A172 (cell line): ENCODE measurements at regions not wholly inside any gene's neighbourhood (a gene's known extent, or its start where the extent isn't known, plus 50 kb on each side); places are given as distances from the start of the nearest gene placed in this dataset.
"Not testable (repeated sequence)": the region's sequence is repeated elsewhere in the genome, so short reads cannot be mapped to it uniquely, and the experiment has no call there.

Source experiments
- DNase-seq: peaks from one replicate; pipeline ENCODE4 v3.0.0-alpha.2; 2015; ENCODE audit warnings: low spot score

DNA sequence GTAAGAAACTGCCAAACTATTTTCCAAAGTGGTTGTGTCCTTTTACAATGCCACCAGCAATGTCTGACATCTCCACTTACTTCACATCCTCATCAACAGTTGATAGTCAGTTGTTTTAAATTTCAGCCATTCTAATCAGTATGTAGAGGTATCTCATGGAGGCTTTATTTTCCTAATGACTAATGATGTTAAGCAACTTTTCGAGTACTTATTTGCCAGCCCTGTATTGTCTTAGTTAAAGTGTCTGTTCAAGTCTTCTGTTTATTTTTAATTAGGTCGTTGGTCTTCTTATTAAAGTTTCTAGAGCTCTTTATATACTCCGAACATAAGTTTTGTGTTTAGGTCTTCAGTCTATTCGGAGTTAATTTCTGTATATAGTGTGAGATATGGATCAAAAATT lies 54.9 kb upstream of the NBPF12 start:
- not testable (repeated sequence) for DNase-seq

GRCh38 chr1:146881096-146881495 lies 57.0 kb upstream of the NBPF12 start:
- DNase-seq, result not testable (repeated sequence)

DNA sequence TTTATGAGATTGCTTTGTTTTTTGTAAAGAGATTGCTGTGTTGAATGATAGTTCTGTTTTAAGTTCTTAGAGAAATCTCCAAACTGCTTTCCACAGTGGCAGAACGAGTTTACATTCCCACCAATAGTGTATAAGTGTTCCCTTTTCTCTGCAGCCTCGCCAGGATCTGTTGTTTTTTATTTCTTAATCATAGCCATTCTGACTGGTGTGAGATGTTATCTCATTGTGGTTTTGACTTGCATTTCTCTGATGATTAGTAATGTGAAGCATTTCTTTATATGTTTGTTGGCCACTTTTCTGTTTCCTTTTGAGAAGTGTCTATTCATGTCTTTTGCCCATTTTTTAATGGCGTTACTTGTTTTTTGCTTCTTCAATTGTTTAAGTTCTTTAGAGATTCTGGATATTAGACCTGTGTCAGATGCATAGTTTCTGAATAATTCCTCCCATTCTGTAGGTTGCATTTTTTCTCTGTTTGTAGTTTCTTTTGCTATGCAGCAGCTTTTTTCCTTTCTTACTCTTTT lies 74.3 kb upstream of the NBPF12 start:
- not testable (repeated sequence) for DNase-seq

DNA sequence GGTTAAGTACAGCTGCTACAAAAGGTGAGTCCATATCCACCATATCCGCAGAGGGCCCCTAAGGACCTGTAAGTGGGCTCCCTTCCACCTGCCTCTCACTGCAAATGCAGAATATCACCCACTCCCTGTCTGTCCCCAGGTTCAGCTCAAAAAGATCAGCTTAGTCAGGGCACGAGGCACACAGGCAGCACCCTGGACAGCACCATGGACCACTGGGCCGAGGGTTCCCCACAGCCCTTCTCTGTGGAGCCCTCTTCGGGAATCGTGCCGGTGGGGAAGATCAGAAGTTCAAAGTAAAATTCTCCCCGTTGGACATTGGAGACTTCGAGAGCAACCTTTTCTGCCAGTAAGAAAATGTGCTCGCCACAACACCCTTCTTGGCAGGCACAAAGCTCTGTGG lies 85.0 kb upstream of the NBPF12 start:
- not testable (repeated sequence) for DNase-seq

GRCh38 chr1:146850352-146850889 lies 87.7 kb upstream of the NBPF12 start:
- not testable (repeated sequence) for DNase-seq

DNA sequence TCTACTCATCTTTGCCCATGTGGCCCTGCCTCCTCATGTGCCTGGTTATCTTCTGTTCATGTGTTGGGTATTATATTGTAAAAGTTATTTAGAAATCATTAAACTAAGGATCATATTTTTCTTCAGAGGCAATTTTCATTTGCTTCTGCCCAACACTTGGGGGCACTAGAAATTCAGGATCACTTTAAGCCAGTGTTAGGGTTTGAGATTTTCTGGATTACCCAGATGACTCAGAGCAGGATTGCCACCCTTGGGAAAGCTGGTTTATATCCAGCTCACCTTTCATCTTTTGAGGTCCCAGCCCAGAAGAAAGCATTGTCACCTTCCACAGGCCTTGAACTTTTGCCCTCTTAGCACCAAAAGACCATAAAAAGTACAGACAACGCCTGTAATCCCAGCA lies 99.4 kb upstream of the NBPF12 start:
- not testable (repeated sequence) for DNase-seq

DNA sequence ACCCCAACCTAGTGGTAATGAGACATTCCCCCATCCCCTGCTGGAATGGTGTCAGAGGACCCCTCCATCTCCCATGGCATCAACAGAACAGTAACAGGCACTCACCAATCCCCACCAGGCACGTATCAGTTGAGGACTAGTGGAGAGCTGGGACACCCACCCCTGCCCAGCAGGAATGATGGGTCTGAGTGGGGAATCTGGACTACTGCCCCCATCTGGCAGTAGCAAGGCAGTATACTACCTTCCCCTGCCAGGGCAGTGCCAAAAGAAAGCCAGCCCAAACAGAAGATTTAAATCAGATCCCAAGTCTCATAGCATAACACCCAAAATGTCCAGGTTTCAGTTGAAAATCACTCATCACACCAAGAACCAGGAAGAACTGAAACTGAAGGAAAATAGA lies 111.2 kb upstream of the NBPF12 start:
- not testable (repeated sequence) for DNase-seq

GRCh38 chr1:146794236-146794635 lies 143.9 kb upstream of the NBPF12 start:
- DNase-seq, result not testable (repeated sequence)

DNA sequence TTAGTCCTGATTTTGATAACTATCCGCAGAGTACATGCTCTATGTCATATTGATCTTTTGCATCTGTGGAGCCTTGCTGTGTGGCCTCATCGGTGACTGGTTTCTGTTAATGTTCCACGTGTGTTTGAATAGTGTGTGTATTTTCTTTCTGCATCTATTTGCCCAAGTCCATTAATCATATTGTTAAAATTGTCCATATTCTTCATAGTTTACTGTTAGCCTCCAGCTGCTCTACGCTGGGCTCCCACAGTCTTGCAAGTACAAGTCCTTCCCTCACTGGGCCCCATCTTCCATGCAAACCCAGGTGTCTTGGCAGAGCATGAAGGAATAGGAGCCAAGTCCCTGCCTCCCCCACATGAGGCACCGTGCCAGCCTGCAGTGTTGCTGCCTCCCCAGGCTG lies 145.4 kb upstream of the NBPF12 start:
- DNase-seq, result not testable (repeated sequence)

GRCh38 chr1:146784212-146784940 lies 153.7 kb upstream of the NBPF12 start:
- not testable (repeated sequence) for DNase-seq

DNA sequence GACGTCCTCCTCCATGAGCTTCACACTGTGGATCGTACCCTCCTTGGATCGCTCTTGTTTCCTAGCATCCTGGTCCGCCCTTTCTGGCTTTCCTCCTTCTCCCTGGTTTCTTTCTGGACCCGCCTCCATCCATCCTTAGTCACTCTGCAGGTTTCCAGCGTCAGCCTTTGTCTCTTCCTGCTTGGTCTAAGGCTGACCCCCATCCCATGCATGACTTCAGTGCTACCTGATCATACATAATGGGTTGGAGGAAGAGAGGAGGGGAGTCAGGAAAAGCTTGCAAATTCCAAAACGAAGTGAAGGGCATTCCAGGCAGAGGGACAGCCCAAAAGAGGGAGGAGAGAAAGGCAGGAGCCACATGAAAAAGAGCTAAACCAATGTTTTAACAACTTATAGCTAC lies 156.9 kb upstream of the NBPF12 start:
- DNase-seq, result not testable (repeated sequence)

DNA sequence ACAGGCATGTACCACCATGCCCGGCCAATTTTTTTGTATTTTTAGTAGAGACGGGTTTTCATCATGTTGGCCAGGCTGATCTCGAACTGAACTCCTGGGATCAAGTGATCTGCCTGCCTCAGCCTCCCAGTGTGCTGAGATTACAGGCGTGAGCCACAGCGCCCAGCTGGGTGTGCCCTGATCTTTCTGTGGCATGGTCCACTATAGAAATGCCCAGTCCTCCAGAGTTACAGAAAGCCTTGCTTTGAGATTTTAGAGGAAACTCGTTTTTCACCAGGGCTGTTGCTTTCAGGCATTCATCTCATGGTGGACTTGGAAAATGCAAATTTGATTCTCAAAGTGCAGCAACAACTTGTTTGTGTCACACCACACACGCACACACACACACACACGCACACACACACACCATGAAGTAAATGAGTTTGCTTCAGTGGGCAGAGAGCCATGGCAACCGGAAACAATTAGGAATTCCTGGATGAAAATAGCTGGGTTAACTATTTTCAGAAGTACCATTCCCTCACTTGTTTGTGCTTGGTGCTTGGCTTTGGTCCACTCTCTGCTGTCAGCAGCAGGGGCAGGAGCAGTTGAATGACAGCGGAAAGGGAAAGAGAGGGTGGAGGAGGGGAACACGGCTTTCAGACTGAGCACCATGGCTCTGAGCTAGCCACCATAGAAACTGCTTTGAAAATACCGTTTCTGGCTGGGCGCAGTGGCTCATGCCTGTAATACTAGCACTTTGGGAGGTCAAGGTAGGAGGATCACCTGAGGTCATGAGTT lies 160.1 kb upstream of the NBPF12 start:
- peak; percentile 29 for DNase-seq

- DNase-seq, result not testable (repeated sequence)
Observed at GRCh38 chr1:146774988-146775387, 163.1 kb upstream of the NBPF12 start.

GRCh38 chr1:146774271-146774670 lies 163.9 kb upstream of the NBPF12 start:
- DNase-seq, result not testable (repeated sequence)

DNA sequence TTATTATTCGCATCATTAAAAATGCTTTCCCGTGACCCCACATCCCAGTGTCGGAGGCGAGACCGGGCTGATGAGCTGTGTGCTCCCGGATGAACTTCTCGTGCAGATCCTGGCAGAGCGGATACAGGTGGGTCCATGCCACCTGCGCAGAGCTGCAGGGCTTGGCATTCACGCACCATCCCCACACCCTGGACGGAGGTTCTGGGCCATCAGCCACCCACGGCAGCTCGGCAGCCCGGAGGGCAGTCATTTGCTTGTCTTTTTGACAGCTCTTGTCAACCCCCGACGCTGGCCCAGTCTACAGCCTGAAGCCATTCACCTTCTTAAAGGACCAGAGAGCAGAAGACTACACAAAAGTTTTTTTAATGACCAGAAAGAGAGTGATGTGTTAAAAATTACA lies 166.7 kb upstream of the NBPF12 start:
- DNase-seq, result not testable (repeated sequence)

DNA sequence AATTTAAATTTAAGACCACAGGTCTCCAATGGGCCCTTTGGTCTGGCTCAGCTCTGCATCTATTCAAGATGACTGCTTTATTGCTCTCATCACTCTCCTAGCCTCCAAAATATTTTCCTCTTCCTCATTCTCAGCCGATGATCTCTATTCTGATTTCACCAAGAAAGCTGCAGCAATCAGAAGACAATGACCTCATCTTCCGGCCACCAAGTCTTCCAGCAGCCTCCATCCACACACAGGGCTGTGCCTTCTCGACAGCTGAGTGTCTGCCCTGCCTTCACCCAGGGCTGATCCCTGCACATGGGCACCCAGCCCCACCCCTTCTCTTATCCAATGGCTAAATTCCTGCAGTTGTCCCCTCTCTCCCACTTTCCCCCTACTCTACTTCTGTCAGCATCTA lies 167.1 kb upstream of the NBPF12 start:
- DNase-seq, result not testable (repeated sequence)

DNA sequence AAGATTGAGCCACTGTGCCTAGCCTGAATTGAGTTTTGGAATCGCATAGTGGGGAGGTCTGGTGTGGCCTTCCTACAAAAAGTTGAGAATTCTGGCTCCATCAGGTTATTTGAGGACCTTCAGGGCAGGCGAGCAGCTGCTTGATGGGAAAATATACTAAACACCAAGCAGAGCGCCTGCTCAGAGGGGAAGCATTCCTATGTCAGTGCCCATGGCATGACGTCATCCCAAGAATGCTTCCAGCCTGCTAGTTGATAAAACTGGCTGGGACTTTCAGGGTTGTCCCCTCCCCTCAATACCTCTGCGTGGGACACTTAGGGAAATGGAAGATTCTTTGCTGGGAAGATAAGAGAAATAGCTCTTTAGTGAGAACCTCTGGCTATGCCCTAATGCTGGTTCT lies 174.9 kb upstream of the NBPF12 start:
- DNase-seq, result not testable (repeated sequence)

DNA sequence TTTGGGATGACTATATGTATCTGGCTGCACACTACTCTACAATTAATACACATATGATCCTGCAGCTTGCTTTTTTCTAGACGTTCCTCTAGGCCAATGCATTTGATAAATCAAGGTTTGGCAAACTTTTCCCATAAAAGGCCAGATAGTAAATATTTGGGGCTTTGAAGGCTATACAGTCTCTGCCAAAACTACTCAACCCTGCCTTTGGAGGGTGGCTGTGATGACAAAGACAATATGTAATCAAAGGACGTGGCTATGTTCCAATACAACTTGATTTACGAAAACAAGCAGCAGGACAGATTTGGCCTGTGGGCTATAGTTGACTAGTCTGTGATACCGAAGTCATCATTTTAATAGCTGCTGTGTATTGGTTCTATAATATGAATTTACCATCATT lies 181.3 kb upstream of the NBPF12 start:
- not testable (repeated sequence) for DNase-seq

DNA sequence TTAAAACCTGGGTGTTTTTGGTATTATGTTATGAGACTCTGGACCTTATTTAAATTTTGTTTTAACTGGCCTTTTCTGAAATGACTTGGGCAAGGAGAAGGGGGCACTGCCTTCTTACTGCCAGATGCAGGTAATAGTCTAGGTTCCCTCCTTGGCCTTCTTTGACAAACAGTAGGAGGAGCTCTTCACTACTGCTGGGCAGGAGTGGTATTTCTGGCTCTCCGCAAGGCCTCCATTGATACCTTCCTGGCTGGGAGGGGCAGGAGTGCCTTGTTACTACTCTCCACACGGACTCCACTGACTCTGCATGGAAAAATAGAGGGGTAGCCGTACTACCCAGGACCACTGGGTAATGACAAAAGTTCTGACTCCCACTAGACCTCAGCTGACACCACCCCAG lies 189.4 kb upstream of the NBPF12 start:
- DNase-seq, result not testable (repeated sequence)

GRCh38 chr1:146731981-146732680 lies 206.0 kb upstream of the NBPF12 start:
- DNase-seq, result not testable (repeated sequence)

DNA sequence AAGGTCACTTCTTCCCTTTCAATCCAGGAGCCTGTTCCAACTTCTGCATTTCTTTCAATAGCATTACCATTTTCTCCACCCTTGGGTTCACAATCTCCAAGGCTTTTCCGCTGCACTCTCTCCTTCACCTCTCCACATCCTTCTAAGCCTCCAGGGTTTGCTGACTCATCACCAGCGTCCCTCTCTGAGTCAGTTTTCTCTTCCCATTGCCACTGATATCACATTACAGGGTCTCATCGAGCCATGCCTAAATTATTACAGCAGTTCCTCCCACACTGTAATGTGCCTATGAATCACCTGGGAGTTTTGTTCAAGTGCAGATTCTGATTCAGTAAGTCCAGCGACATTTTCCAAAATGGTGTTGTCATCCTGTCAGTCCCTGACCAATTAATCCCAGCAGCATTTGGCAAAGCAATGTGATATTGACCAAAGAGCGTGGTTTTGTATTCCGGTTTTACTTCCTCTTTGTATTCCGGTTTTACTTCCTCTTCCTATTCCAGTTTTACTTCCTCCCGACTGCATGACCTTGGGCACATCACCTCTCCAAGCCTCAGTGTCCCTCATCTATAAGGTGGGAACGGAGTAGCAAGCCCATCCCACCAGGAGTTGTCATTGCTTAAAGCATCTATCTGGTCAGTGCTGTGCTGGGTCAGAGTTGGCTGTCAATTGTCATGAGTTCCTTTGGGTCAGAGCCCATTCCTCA lies 208.3 kb upstream of the NBPF12 start:
- DNase-seq, result not testable (repeated sequence)
